H9 (cell line): ENCODE measurements at regions not wholly inside any gene's neighbourhood (a gene's known extent, or its start where the extent isn't known, plus 50 kb on each side); places are given as distances from the start of the nearest gene placed in this dataset.

Experiments
- DNase-seq: peaks from one replicate; pipeline ENCODE4 v3.0.0-alpha.2; 2017
- H2AFZ ChIP-seq: one replicate; pipeline ENCODE4 v1.6.1; 2013; ENCODE audit warnings: mild to moderate bottlenecking, low read length, control low read depth, moderate library complexity
- H2AK5ac ChIP-seq: 2 replicates; pipeline ENCODE4 v1.6.1; 2013; ENCODE audit warnings: low read length, control low read depth, mixed read lengths; ENCODE audit not compliant: insufficient read length
- H2BK120ac ChIP-seq: one replicate; pipeline ENCODE4 v1.6.1; 2013; ENCODE audit warnings: low read depth, mild to moderate bottlenecking, low read length, control low read depth, inconsistent platforms; ENCODE audit not compliant: poor library complexity, severe bottlenecking
- H2BK12ac ChIP-seq: 2 replicates; pipeline ENCODE4 v1.6.1; 2013; ENCODE audit warnings: low read length, control low read depth, mixed read lengths, low read depth; ENCODE audit not compliant: insufficient read length
- H2BK15ac ChIP-seq: 2 replicates; pipeline ENCODE4 v1.6.1; 2013; ENCODE audit warnings: low read depth, low read length, control low read depth
- H2BK20ac ChIP-seq: one replicate; pipeline ENCODE4 v1.6.1; 2013; ENCODE audit warnings: low read depth, mild to moderate bottlenecking, low read length, control low read depth, inconsistent platforms; ENCODE audit not compliant: poor library complexity, severe bottlenecking
- H2BK5ac ChIP-seq: 2 replicates; pipeline ENCODE4 v1.6.1; 2013; ENCODE audit warnings: low read length, control low read depth, mixed read lengths; ENCODE audit not compliant: insufficient read length
- H3K14ac ChIP-seq: 2 replicates; pipeline ENCODE4 v1.6.1; 2013; ENCODE audit warnings: low read length, control low read depth; ENCODE audit not compliant: insufficient read depth
- H3K18ac ChIP-seq: 2 replicates; pipeline ENCODE4 v1.6.1; 2013; ENCODE audit warnings: low read depth, mild to moderate bottlenecking, mixed read lengths, low read length, control low read depth; ENCODE audit not compliant: insufficient read length
- H3K23ac ChIP-seq: 2 replicates; pipeline ENCODE4 v1.6.1; 2013; ENCODE audit warnings: low read length, control low read depth, mixed read lengths, low read depth; ENCODE audit not compliant: insufficient read length
- H3K23me2 ChIP-seq: 2 replicates; pipeline ENCODE4 v1.6.1; 2013; ENCODE audit warnings: low read depth, mild to moderate bottlenecking, mixed read lengths, low read length, control low read depth; ENCODE audit not compliant: insufficient read length, poor library complexity, severe bottlenecking
- H3K27ac ChIP-seq: 2 replicates; pipeline ENCODE4 v1.5.1; 2013; ENCODE audit warnings: low read length, control low read depth, mixed read lengths, low read depth; ENCODE audit not compliant: insufficient read length
- H3K27me3 ChIP-seq: 2 replicates; pipeline ENCODE4 v1.6.1; 2013; ENCODE audit warnings: low read length, control low read depth, inconsistent platforms; ENCODE audit not compliant: insufficient read depth
- H3K4ac ChIP-seq: 2 replicates; pipeline ENCODE4 v1.6.1; 2013; ENCODE audit warnings: low read depth, mild to moderate bottlenecking, control low read depth, inconsistent platforms, low read length, moderate library complexity
- H3K4me1 ChIP-seq: 2 replicates; pipeline ENCODE4 v1.6.1; 2013; ENCODE audit warnings: low read length, control low read depth, inconsistent platforms; ENCODE audit not compliant: insufficient read depth
- H3K4me2 ChIP-seq: 2 replicates; pipeline ENCODE4 v1.6.1; 2013; ENCODE audit warnings: low read length, control low read depth, mixed read lengths; ENCODE audit not compliant: insufficient read length, insufficient read depth
- H3K56ac ChIP-seq: 2 replicates; pipeline ENCODE4 v1.6.1; 2013; ENCODE audit warnings: low read depth, mild to moderate bottlenecking, mixed read lengths, low read length, control low read depth; ENCODE audit not compliant: insufficient read length
- H3K79me1 ChIP-seq: 2 replicates; pipeline ENCODE4 v1.6.1; 2013; ENCODE audit warnings: low read depth, mild to moderate bottlenecking, moderate library complexity, low read length, control low read depth, inconsistent platforms; ENCODE audit not compliant: insufficient read depth, poor library complexity, severe bottlenecking
- H3K79me2 ChIP-seq: 2 replicates; pipeline ENCODE4 v1.6.1; 2013; ENCODE audit warnings: low read length, control low read depth, inconsistent platforms; ENCODE audit not compliant: insufficient read depth
- H3K9ac ChIP-seq: 2 replicates; pipeline ENCODE4 v1.6.1; 2013; ENCODE audit warnings: low read length, control low read depth, mixed read lengths; ENCODE audit not compliant: insufficient read length; ENCODE audit errors: extremely low read depth
- H3K9me3 ChIP-seq: one replicate; pipeline ENCODE4 v1.6.1; 2013; ENCODE audit warnings: low read depth, low read length, inconsistent platforms; ENCODE audit not compliant: control insufficient read depth
- H3T11ph ChIP-seq: one replicate; pipeline ENCODE4 v1.6.1; 2013; ENCODE audit warnings: mild to moderate bottlenecking, low read length, control low read depth, inconsistent platforms
- H4K20me1 ChIP-seq: one replicate; pipeline ENCODE4 v1.6.1; 2013; ENCODE audit not compliant: control insufficient read depth, insufficient read length, insufficient read depth
- H4K5ac ChIP-seq: 2 replicates; pipeline ENCODE4 v1.6.1; 2013; ENCODE audit warnings: low read depth, mild to moderate bottlenecking, mixed read lengths, low read length, control low read depth; ENCODE audit not compliant: insufficient read length
- H4K8ac ChIP-seq: replicated peaks from 2 replicates; pipeline ENCODE4 v1.6.1; 2013; ENCODE audit warnings: low read length, control low read depth, mixed read lengths, low read depth; ENCODE audit not compliant: insufficient read length
- H4K91ac ChIP-seq: 2 replicates; pipeline ENCODE4 v1.6.1; 2013; ENCODE audit warnings: low read depth, mild to moderate bottlenecking, moderate library complexity, mixed read lengths, low read length, control low read depth; ENCODE audit not compliant: insufficient read length
- H3K27ac Mint-ChIP-seq, 3 experiments: 2 replicates in 2 of 3; 3 replicates in 1 of 3; pipeline ENCODE4 v1.8.0; 2020 to 2021; ENCODE audit warnings: mixed read lengths in 3 of 3, mild to moderate bottlenecking in 1 of 3, moderate library complexity in 1 of 3
- H3K27me3 Mint-ChIP-seq: 2 replicates; pipeline ENCODE4 v1.8.0; 2021; ENCODE audit warnings: low read depth, mild to moderate bottlenecking, moderate library complexity, mixed read lengths
- H3K36me3 Mint-ChIP-seq, 3 experiments: 2 replicates in 2 of 3; 3 replicates in 1 of 3; pipeline ENCODE4 v1.8.0; 2020 to 2021; ENCODE audit warnings: low read depth in 3 of 3, mixed read lengths in 3 of 3; ENCODE audit not compliant: insufficient read depth in 1 of 3
- H3K4me1 Mint-ChIP-seq, 2 experiments: 2 replicates each; pipeline ENCODE4 v1.8.0; 2020; ENCODE audit warnings: mixed read lengths in 2 of 2
- H3K4me3 Mint-ChIP-seq, 2 experiments: 2 replicates in 1 of 2; 3 replicates in 1 of 2; pipeline ENCODE4 v1.8.0; 2020 to 2021; ENCODE audit warnings: mild to moderate bottlenecking in 2 of 2, mixed read lengths in 2 of 2, moderate library complexity in 1 of 2
- H3K9me3 Mint-ChIP-seq, 2 experiments: 2 replicates in 1 of 2; 3 replicates in 1 of 2; pipeline ENCODE4 v1.8.0; 2020; ENCODE audit warnings: mild to moderate bottlenecking in 2 of 2, mixed read lengths in 2 of 2, moderate library complexity in 1 of 2
- CTCF ChIP-seq: fragments of 200-600 bp; sonication (generic); conservative IDR thresholded peaks from 3 replicates; pipeline ENCODE4 v1.8.0; 2021; ENCODE audit warnings: antibody characterized with exemption, mild to moderate bottlenecking

GRCh38 chr17:15000661-15001060 is 264.5 kb downstream of the PMP22 start:
- no peak overlapping the region for H3T11ph ChIP-seq
- no peak for DNase-seq
- H3K9me3 ChIP-seq, result no peaks in the 10 kb centered on the region
- Mint-ChIP-seq H3K4me1 (0 out of 4 replicates have a peak, but pooled peaks cover 0 to 2% of the 10 kb centered on the region in 2 experiments), H3K9me3 (no peaks in the 10 kb centered on the region), H3K36me3 (no peaks in the 10 kb centered on the region), H3K27ac (no peak overlapping the region; a peak in 1 of 7 replicates), H3K27me3 (no peaks in the 10 kb centered on the region), H3K4me3 (no peak overlapping the region)
- no peaks in the 10 kb centered on the region for H3K79me2 ChIP-seq
- H3K56ac ChIP-seq, result no peak overlapping the region
- no peaks in the 10 kb centered on the region for H3K4me1 ChIP-seq
- no peaks in the 10 kb centered on the region for H3K27me3 ChIP-seq
- H2BK15ac ChIP-seq, result no peak overlapping the region
- H2BK120ac ChIP-seq, result no peak overlapping the region
- H2AK5ac ChIP-seq, result no peak overlapping the region
- no peak overlapping the region for H3K4me2 ChIP-seq
- H3K23ac ChIP-seq, result no peak overlapping the region
- no peak overlapping the region for H2BK12ac ChIP-seq
- no peak overlapping the region for H4K8ac ChIP-seq
- no peak overlapping the region for H3K9ac ChIP-seq
- no peak overlapping the region for H3K27ac ChIP-seq
- H2AFZ ChIP-seq, result no peak overlapping the region
- H4K5ac ChIP-seq, result no peak overlapping the region
- no peaks in the 10 kb centered on the region for H3K23me2 ChIP-seq
- H3K18ac ChIP-seq, result no peak overlapping the region
- no peak for TF ChIP-seq CTCF
- H3K4ac ChIP-seq, result no peak overlapping the region
- no peak overlapping the region for H2BK20ac ChIP-seq
- no peaks in the 10 kb centered on the region for H4K20me1 ChIP-seq
- H3K79me1 ChIP-seq, result no peaks in the 10 kb centered on the region
- H3K14ac ChIP-seq, result no peak overlapping the region
- H2BK5ac ChIP-seq, result no peak overlapping the region
- H4K91ac ChIP-seq, result no peak overlapping the region
